NCI-H748 (cell line): ENCODE measurements at regions not wholly inside any gene's neighbourhood (a gene's known extent, or its start where the extent isn't known, plus 50 kb on each side); places are given as distances from the start of the nearest gene placed in this dataset.

Experiments used
- DNase-seq: peaks from one replicate; lab custom pipeline; 2025; ENCODE audit not compliant: unreplicated experiment; lab: John Stamatoyannopoulos, UW

- DNase-seq, result no peak
Observed at GRCh38 chr7:25544254-25544653, 316.0 kb upstream of the NPVF start.

DNA sequence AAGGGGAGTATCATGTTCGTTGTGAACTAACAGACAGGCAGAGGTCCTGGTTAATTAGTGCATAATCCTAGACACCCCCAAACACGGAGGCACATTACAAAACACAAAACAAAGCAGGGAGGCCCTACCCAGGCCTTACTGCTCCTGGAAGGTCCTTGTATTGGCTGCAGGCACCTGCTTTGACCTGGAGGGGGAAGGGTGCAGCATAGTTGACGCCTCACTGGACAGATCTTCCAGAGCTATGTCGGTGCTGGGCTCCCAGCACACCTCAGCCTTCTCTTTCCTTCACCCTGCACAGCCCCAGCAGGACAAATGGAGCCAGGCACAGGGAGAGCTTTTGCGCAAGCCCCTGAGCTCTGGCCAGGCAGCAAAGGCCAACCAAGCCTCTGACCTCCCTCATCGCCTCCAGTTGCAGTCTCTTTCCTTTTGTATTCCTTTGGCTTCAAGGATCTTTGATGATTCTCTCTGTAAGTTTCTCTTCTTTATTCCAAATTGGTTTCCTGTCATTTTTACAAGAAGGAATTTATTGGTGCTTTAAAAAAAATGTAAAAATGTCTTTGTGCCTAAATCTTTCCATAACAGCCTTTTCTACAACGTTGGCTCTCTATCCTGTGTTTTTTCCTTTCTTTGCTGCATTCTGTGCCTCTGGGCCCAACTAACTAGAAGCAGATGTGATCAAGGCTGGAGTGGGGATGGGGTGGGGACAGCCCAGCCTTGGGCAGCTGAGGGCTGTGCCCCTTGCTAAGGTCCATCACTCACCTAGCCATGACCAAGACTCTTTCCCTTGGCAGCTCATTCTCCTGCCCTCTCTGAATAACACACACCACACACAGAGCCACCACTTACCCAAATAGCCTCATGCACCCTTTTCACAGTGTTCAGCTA lies 317.1 kb upstream of the NPVF start:
- DNase-seq, result no peak

- no peak for DNase-seq
Observed at GRCh38 chr7:25546306-25546705, 318.0 kb upstream of the NPVF start.

DNA sequence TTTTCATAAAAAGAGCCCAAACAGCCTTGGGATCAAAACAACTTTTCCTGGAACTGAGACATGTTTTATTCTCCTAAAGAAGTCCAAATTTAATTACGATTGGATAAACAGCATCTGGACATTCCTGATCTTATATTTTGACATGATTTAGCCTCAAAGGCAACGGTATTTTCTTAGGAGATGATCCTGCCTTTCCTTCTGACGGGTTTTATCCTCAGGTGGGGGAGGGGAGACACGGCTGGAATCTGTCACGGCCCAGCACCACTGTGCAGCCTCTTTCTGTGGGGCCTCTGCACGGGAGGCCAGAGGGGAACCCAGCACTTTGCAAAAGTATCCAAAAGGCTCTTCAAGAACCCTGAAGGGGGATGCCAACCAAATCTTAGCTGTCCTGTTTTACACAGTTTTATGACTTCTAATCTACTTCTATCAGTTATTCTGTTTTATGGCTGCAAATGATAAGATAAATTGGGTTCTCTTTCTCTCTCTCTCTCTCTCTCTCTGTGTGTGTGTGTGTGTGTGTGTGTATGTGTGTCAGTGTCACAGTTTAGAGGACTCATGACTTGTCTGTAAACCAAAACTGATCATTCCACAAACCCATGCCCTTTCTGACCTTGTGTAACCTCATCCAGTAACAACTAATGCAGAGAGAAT lies 321.1 kb upstream of the NPVF start:
- DNase-seq, result no peak

DNA sequence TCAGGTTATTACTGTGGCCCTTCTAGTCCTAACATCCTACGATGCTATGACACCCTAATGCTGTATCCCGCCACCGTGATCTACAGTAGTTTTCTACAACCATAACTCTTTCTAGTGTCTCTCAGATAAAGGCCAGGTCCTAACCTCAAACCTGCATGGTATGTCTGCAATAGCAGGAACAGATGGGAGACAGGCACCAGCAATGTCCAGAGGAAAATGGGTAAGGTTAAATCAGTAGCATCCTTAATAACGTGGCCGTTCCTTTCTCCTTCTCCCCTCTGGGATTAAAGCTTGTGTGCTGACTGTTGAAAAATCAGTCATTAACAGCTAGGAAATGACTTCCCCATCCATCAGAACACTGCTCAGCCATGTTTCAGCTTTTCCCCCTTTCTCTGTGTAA lies 321.9 kb upstream of the NPVF start:
- no peak for DNase-seq

DNA sequence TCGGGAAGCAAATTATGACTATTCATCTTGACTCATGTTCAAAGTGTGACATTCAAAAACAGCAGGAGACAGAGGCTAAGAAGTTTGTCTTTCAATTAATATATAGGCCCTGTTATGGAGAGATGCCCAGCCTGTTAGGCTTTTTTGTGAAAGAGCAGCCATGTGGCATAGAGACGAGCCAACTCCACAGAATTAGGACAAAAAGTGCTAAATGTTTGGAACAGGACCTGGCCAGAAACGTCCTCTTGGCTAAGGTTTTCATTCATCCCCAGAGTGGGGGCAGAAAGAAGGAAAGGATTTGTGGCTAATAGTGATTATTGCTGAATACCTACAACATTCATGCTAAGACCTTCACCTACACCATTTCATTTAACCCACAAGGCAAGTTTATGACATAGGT lies 324.7 kb upstream of the NPVF start:
- DNase-seq, result no peak

DNA sequence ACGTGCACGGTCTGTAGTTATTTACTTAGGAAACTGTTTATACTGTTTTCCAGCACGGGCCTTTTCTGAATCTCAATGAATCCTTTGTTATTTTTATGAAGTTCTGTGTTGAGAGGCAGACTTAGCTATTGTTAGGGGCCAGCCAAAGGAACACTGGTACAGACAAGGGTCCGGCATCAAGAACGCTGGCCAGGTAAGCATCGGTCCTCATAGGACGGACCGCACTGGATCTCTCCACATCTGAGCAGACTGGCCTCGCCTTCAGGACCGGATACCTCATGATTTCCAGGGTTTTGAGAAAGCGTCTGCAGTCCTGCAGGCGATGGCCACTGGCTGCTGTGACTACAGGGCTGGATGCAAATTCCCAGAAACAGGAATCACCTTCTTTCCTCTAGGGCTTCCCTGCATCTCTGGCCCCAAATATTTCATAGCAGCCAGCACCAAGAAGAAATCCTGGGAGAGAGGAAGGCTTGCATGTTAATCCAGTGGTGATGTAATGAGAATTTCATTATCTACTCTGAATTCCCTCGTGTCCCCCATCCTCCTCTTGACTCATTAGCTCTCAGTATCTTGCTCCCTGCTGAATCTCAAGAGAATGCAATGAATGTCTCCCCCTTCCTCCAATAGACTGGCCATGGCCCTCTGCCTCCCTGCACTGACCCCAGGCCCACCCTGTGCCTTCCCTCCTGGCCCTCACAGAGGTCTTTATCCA lies 325.4 kb upstream of the NPVF start:
- DNase-seq, result no peak

DNA sequence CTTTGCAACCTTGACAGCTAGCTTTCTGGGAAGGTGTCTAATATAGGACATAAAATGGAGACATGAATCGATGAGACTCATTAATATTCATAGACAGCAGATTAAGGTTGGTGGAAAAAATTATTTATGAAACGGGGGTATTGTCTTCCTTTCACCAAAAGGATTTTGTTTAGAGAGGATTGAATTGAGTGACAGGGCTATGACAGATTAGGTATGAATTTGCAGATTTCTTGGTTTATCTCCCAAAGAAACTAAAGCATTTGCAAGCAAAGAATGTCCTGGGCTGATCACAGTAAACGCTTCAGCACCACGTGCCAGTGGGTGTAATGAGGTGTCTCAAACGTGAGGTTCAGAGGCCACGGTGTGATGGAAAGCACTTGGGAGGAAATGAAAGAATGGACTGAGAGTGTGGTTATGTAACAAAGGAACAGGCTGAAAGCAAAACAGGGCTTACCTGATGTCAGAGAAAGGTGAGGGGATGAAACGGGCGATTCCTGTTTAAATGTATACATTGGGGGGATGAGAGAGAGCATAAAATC lies 329.2 kb upstream of the NPVF start:
- DNase-seq, result no peak

GRCh38 chr7:25557930-25558329 lies 329.6 kb upstream of the NPVF start:
- no peak for DNase-seq

GRCh38 chr7:25558605-25559004 lies 330.3 kb upstream of the NPVF start:
- no peak for DNase-seq

- no peak for DNase-seq
Observed at GRCh38 chr7:25559581-25560367, 331.5 kb upstream of the NPVF start.

GRCh38 chr7:25562673-25563182 lies 334.4 kb upstream of the NPVF start:
- no peak for DNase-seq

- no peak for DNase-seq
Observed at GRCh38 chr7:25565002-25565401, 336.7 kb upstream of the NPVF start.

GRCh38 chr7:25565949-25566348 lies 337.7 kb upstream of the NPVF start:
- DNase-seq, result peak; percentile 42

DNA sequence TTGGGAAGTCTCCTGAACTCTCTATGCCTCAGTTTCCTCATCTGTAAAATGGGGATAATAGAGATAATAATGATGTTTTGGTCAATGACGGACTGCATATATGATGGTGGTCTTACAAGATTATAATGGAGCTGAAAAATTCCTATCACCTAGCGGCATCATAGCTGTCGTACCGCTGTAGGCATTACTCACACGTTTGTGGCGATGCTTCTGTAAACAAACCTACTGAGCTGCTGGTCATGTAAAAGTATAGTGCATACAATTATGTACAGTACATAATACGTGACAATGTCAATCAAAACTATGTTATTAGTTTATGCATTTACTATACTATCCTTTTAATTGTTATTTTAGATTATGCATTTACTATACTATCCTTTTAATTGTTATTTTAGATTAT lies 339.1 kb upstream of the NPVF start:
- DNase-seq, result no peak

DNA sequence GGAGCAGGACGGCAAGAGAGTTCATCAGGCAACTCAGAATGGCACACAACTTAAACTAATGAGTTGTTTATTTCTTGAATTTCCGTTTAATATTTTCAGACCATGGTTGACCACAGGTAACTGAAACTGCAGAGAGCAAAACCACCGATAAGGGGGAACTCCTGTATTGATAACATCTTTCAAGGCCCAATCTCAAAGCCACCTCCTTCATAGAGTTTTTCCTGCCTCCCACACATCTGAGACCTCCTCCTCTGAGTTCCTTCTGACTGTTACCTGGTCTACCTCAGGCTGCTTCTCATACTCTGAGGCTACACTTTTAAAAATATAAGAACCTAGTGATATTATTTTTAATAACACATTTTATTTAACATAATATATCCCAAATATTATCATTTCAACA lies 341.5 kb upstream of the NPVF start:
- no peak for DNase-seq

GRCh38 chr7:25572423-25572822 lies 344.1 kb upstream of the NPVF start:
- DNase-seq, result no peak

- no peak for DNase-seq
Observed at GRCh38 chr7:25574828-25575227, 346.5 kb upstream of the NPVF start.

DNA sequence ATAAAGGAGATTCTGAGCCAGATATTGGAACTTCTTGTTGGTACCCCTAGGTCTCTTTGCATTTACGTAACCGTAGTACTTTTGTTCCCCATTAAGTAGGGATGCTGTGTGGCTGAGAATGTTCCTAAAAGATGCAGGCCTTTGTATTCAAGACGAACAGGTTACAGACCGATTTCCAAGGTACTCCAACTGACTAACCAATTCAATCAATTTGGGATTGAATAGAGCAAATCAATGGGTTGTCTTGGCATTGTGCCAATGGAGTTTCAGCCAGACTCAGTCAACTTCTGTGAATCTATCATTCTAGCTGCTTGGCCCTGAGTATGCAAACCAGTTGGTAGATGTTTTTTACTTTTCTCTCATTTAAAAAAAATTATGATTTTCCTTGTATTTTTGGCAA lies 347.3 kb upstream of the NPVF start:
- DNase-seq, result no peak

DNA sequence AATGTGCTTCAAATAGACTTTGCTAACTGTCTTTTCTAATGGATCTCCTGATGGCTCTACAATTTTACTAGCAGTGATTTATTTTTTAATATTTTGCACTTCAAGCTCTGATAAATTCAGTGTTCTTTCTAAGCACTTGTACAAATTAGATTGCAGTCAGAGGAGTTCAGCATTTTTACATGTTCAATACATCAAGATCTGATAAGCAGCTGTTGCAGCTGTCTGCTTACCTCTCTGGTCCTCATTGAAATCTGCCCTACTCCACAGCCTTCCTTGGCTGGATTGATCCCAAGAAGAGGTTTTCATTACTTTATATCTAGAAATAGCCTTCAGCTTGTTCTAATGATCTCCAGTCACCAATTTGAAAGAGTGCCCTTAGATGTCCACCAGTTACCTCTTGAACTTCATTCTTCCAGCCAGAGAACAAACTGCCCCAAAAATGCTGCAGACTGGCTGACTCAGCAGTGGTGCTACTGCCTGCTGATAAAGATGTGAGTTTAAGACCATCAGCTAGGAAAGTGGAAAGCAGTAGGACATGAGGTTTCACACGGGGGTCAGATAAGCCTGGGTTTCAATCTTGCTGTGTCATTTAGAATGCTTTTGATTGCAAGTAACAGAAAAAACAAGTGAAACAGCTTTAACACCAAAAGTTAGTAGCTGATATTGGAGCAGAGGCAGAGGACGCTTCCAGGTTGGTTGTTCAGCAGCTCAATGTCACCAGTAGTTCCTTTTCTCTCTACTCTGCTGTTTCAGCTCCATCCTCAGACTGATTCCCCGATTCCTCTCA lies 350.9 kb upstream of the NPVF start:
- no peak for DNase-seq
